Mesendoderm (in vitro differentiated cells): ENCODE measurements at regions not wholly inside any gene's neighbourhood (a gene's known extent, or its start where the extent isn't known, plus 50 kb on each side); places are given as distances from the start of the nearest gene placed in this dataset.

Experiments used
- DNase-seq: peaks from one replicate; pipeline ENCODE4 v3.0.0; 2013
- H2AK5ac ChIP-seq: 2 replicates; pipeline ENCODE4 v1.6.1; 2013; ENCODE audit warnings: low read length, inconsistent platforms
- H2BK120ac ChIP-seq: 2 replicates; pipeline ENCODE4 v1.6.1; 2013; ENCODE audit warnings: low read depth, mild to moderate bottlenecking, low read length, moderate library complexity, mixed read lengths
- H2BK15ac ChIP-seq: replicated peaks from 2 replicates; pipeline ENCODE4 v1.6.1; 2013; ENCODE audit warnings: low read depth, mild to moderate bottlenecking, moderate library complexity
- H2BK5ac ChIP-seq: 2 replicates; pipeline ENCODE4 v1.6.1; 2013; ENCODE audit warnings: low read length, inconsistent platforms
- H3K18ac ChIP-seq: 2 replicates; pipeline ENCODE4 v1.6.1; 2013; ENCODE audit warnings: mild to moderate bottlenecking, low read length, mixed read lengths
- H3K23ac ChIP-seq: one replicate; pipeline ENCODE4 v1.6.1; 2013; ENCODE audit warnings: low read length
- H3K27ac ChIP-seq: 2 replicates; pipeline ENCODE4 v1.5.1; 2013; ENCODE audit warnings: low read depth, mild to moderate bottlenecking, inconsistent platforms, low read length, moderate library complexity
- H3K27me3 ChIP-seq: 2 replicates; pipeline ENCODE4 v1.6.1; 2013; ENCODE audit warnings: low read length, control low read depth, mild to moderate bottlenecking, inconsistent platforms; ENCODE audit not compliant: insufficient read depth, poor library complexity
- H3K36me3 ChIP-seq: 2 replicates; pipeline ENCODE4 v1.6.1; 2013; ENCODE audit warnings: low read length, inconsistent platforms; ENCODE audit not compliant: control insufficient read depth, insufficient read depth
- H3K4ac ChIP-seq: one replicate; pipeline ENCODE4 v1.6.1; 2013; ENCODE audit warnings: low read depth, mild to moderate bottlenecking, low read length, moderate library complexity
- H3K4me1 ChIP-seq: 2 replicates; pipeline ENCODE4 v1.6.1; 2013; ENCODE audit warnings: low read depth, low read length, inconsistent platforms; ENCODE audit not compliant: control insufficient read depth
- H3K4me2 ChIP-seq: 2 replicates; pipeline ENCODE4 v1.6.1; 2013; ENCODE audit warnings: low read length
- H3K4me3 ChIP-seq: 2 replicates; pipeline ENCODE4 v1.5.1; 2013; ENCODE audit warnings: mild to moderate bottlenecking, low read length
- H3K56ac ChIP-seq: one replicate; pipeline ENCODE4 v1.6.1; 2013; ENCODE audit warnings: low read length
- H3K79me1 ChIP-seq: 2 replicates; pipeline ENCODE4 v1.6.1; 2013; ENCODE audit warnings: low read length, inconsistent platforms
- H3K79me2 ChIP-seq: 2 replicates; pipeline ENCODE4 v1.6.1; 2013; ENCODE audit warnings: mild to moderate bottlenecking, low read length; ENCODE audit not compliant: control insufficient read depth, insufficient read depth
- H3K9ac ChIP-seq: 2 replicates; pipeline ENCODE4 v1.6.1; 2013; ENCODE audit warnings: low read length, inconsistent platforms
- H4K5ac ChIP-seq: one replicate; pipeline ENCODE4 v1.6.1; 2013; ENCODE audit warnings: low read length
- H4K8ac ChIP-seq: one replicate; pipeline ENCODE4 v1.6.1; 2013; ENCODE audit warnings: low read depth, mild to moderate bottlenecking, control low read depth, low read length, moderate library complexity
- WGBS: extraction: QIAGEN DNeasy Blood & Tissue Kit; methylation state at CpG from one replicate; pipeline ENCODE4 v1.1.7; 2013; ENCODE audit warnings: low lambda C conversion rate, missing lambda C conversion rate; ENCODE audit not compliant: insufficient coverage; ENCODE audit errors: extremely low coverage; 5-methylcytosine and 5-hydroxymethylcytosine counted together

- no peaks in the 10 kb centered on the region for H3K79me2 ChIP-seq
- no peak overlapping the region for H2BK15ac ChIP-seq
- no peak overlapping the region for H3K4ac ChIP-seq
- H3K56ac ChIP-seq = no peak overlapping the region
- no peak overlapping the region for H3K23ac ChIP-seq
- no peak overlapping the region for H2BK5ac ChIP-seq
- no peaks in the 10 kb centered on the region for H3K27me3 ChIP-seq
- no peak overlapping the region for H2BK120ac ChIP-seq
- no CpG with 5 or more reads among the region's 4 CpGs for WGBS
- no peak for DNase-seq
- no peak overlapping the region for H4K8ac ChIP-seq
- no peak overlapping the region for H4K5ac ChIP-seq
- no peak overlapping the region for H3K18ac ChIP-seq
- H3K79me1 ChIP-seq = no peaks in the 10 kb centered on the region
- no peak overlapping the region for H3K27ac ChIP-seq
- H3K4me3 ChIP-seq = no peak overlapping the region
- H3K4me1 ChIP-seq = no peaks in the 10 kb centered on the region
- no peak overlapping the region for H2AK5ac ChIP-seq
- H3K4me2 ChIP-seq = no peak overlapping the region
- no peak overlapping the region for H3K9ac ChIP-seq
- H3K36me3 ChIP-seq = no peaks in the 10 kb centered on the region
Observed at GRCh38 chr3:8223766-8224165, 277.9 kb upstream of the LMCD1 start.

DNA sequence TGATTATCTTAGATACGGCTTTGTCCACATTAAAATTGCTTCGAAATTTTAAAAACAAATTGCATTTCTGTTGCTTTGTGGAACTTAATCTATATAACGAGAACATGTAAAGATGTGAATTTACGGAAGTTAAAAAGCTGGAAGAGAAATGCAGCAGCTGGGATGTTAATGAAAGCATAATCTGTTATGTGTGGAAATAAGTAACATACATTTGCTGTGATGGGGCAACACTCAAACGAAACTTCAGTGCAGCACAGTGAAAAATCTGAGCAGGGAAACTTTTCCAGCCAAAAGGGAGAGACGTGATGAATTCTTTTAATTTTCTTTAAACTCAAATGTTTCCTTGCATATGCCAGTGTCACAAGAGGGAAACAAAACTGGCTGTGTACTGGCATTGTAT is 276.7 kb upstream of the LMCD1 start:
- DNase-seq = no peak
- H3K27ac ChIP-seq = no peak overlapping the region
- WGBS = 100% methylated on average over 2 of the region's 6 CpGs
- no peaks in the 10 kb centered on the region for H3K79me1 ChIP-seq
- no peaks in the 10 kb centered on the region for H3K36me3 ChIP-seq
- H3K23ac ChIP-seq = no peak overlapping the region
- no peak overlapping the region for H2BK120ac ChIP-seq
- no peak overlapping the region for H2BK15ac ChIP-seq
- no peak overlapping the region for H3K9ac ChIP-seq
- H4K5ac ChIP-seq = no peak overlapping the region
- H3K4ac ChIP-seq = no peak overlapping the region
- H3K4me1 ChIP-seq = no peaks in the 10 kb centered on the region
- no peaks in the 10 kb centered on the region for H3K27me3 ChIP-seq
- H3K18ac ChIP-seq = no peak overlapping the region
- no peak overlapping the region for H3K4me3 ChIP-seq
- no peak overlapping the region for H2BK5ac ChIP-seq
- H2AK5ac ChIP-seq = no peak overlapping the region
- no peaks in the 10 kb centered on the region for H3K79me2 ChIP-seq
- H3K56ac ChIP-seq = no peak overlapping the region
- no peak overlapping the region for H4K8ac ChIP-seq
- no peak overlapping the region for H3K4me2 ChIP-seq

GRCh38 chr3:8233938-8234337 is 267.7 kb upstream of the LMCD1 start:
- Histone ChIP-seq H3K23ac (no peak overlapping the region), H3K79me2 (no peaks in the 10 kb centered on the region), H3K9ac (no peak overlapping the region), H3K79me1 (no peaks in the 10 kb centered on the region), H3K36me3 (no peaks in the 10 kb centered on the region), H3K4me1 (no peaks in the 10 kb centered on the region), H4K8ac (no peak overlapping the region), H3K4ac (no peak overlapping the region), H2BK5ac (no peak overlapping the region), H3K18ac (no peak overlapping the region), H2AK5ac (no peak overlapping the region), H2BK120ac (no peak overlapping the region), H4K5ac (no peak overlapping the region), H3K4me3 (no peak overlapping the region), H2BK15ac (no peak overlapping the region), H3K56ac (no peak overlapping the region), H3K27me3 (no peaks in the 10 kb centered on the region), H3K27ac (no peak overlapping the region), H3K4me2 (no peak overlapping the region)
- WGBS = no CpG with 5 or more reads among the region's 2 CpGs
- no peak for DNase-seq

- Histone ChIP-seq H3K23ac (no peak overlapping the region), H3K18ac (no peak overlapping the region), H3K4me2 (no peak overlapping the region), H3K27me3 (no peaks in the 10 kb centered on the region), H2BK120ac (no peak overlapping the region), H3K4me3 (no peak overlapping the region), H3K27ac (no peak overlapping the region), H3K79me2 (no peaks in the 10 kb centered on the region), H2BK5ac (no peak overlapping the region), H4K8ac (no peak overlapping the region), H2BK15ac (no peak overlapping the region), H3K79me1 (no peaks in the 10 kb centered on the region), H3K4me1 (no peaks in the 10 kb centered on the region), H3K56ac (no peak overlapping the region), H3K36me3 (no peaks in the 10 kb centered on the region), H3K4ac (no peak overlapping the region), H3K9ac (no peak overlapping the region), H2AK5ac (no peak overlapping the region), H4K5ac (no peak overlapping the region)
- no CpG with 5 or more reads among the region's 3 CpGs for WGBS
- no peak for DNase-seq
Observed at GRCh38 chr3:8236264-8236663, 265.4 kb upstream of the LMCD1 start.

DNA sequence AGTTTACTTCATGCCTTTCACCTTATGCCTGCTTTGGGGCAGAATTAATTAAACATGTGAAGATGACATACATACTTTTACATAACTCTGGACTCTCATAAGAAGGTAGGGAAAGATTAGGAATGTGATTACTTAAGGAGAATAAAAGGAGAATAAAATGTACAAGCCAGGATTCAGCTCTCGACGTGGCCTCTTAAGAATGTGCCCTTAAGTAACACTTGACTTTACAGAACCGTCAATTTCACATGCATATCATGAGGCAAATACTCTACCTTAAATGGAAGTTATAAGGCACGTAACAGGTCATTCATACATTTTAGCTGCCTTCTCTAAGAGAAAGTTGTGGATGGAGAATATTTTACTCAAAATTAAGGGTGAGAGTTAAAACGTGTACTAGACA is 263.7 kb upstream of the LMCD1 start:
- no CpG with 5 or more reads among the region's 5 CpGs for WGBS
- Histone ChIP-seq H2BK120ac (no peak overlapping the region), H3K18ac (no peak overlapping the region), H3K56ac (no peak overlapping the region), H3K4me1 (no peaks in the 10 kb centered on the region), H4K5ac (no peak overlapping the region), H2BK5ac (no peak overlapping the region), H2AK5ac (no peak overlapping the region), H2BK15ac (peak overlapping the region; percentile 99), H3K79me2 (no peaks in the 10 kb centered on the region), H3K4ac (no peak overlapping the region), H3K23ac (no peak overlapping the region), H3K9ac (no peak overlapping the region), H3K4me3 (no peak overlapping the region), H3K27me3 (no peaks in the 10 kb centered on the region), H3K4me2 (no peak overlapping the region), H3K79me1 (no peaks in the 10 kb centered on the region), H4K8ac (no peak overlapping the region), H3K36me3 (no peaks in the 10 kb centered on the region), H3K27ac (no peak overlapping the region)
- DNase-seq = no peak

DNA sequence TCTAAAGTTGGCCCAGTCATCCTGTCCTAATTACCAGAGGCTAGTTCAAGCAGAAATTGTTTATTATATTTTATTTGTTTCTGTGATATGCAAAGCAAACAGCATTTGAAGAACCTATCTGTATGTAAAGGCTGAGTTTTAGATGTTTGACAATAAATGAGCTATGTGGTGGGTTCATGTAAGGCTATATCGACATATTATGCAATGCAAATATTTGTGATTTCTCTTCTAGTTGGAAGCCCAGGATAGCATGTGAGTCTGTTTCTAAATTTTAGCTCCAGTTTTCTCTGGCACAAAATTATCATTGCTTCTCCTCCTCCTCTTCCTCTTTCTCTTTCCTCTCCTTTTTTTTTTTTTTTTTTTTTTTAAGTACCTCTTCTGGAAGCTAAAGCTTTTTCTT is 263.2 kb upstream of the LMCD1 start:
- no peaks in the 10 kb centered on the region for H3K79me1 ChIP-seq
- H4K5ac ChIP-seq = no peak overlapping the region
- no peak overlapping the region for H3K18ac ChIP-seq
- no peak overlapping the region for H4K8ac ChIP-seq
- no peak overlapping the region for H2AK5ac ChIP-seq
- no peak overlapping the region for H2BK120ac ChIP-seq
- H3K4me3 ChIP-seq = no peak overlapping the region
- no peaks in the 10 kb centered on the region for H3K36me3 ChIP-seq
- H3K27ac ChIP-seq = no peak overlapping the region
- no peak overlapping the region for H2BK5ac ChIP-seq
- H3K4me2 ChIP-seq = no peak overlapping the region
- H2BK15ac ChIP-seq = peak overlapping the region; percentile 99
- H3K4ac ChIP-seq = no peak overlapping the region
- no CpG with 5 or more reads among the region's 1 CpG for WGBS
- H3K56ac ChIP-seq = no peak overlapping the region
- H3K9ac ChIP-seq = no peak overlapping the region
- H3K23ac ChIP-seq = no peak overlapping the region
- no peaks in the 10 kb centered on the region for H3K79me2 ChIP-seq
- H3K4me1 ChIP-seq = no peaks in the 10 kb centered on the region
- no peak for DNase-seq
- no peaks in the 10 kb centered on the region for H3K27me3 ChIP-seq
